Activated T-cell treated with anti-CD3 and anti-CD28 coated beads for 24 hours (primary cell): ENCODE measurements at regions not wholly inside any gene's neighbourhood (a gene's known extent, or its start where the extent isn't known, plus 50 kb on each side); places are given as distances from the start of the nearest gene placed in this dataset.

Experiments used
- DNase-seq: peaks from one replicate; pipeline ENCODE4 v3.0.0-alpha.2; 2020; ENCODE audit warnings: low read depth

DNA sequence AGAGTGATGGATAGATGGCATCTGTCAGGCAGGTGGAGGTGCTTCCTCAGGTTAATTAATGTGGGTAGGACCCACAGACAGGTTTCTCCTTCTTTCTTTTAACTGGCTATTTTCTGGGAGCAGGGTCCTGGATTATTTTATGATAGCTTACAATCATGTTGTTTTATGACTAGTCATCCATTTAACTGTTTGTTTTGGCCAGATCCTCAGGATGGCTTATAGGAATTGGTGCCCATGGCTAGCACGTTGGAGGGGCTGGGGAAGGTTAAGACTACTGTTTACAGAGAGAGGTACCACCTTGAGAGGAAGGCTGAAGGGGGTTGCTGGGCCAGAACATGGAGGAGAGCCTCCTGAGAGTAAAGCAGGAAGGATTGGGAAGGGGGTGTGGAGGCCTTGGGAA lies 78.0 kb upstream of the MGAT5 start:
- DNase-seq: no peak

- no peak for DNase-seq
Observed at GRCh38 chr2:134177351-134177931, 76.4 kb upstream of the MGAT5 start.

DNA sequence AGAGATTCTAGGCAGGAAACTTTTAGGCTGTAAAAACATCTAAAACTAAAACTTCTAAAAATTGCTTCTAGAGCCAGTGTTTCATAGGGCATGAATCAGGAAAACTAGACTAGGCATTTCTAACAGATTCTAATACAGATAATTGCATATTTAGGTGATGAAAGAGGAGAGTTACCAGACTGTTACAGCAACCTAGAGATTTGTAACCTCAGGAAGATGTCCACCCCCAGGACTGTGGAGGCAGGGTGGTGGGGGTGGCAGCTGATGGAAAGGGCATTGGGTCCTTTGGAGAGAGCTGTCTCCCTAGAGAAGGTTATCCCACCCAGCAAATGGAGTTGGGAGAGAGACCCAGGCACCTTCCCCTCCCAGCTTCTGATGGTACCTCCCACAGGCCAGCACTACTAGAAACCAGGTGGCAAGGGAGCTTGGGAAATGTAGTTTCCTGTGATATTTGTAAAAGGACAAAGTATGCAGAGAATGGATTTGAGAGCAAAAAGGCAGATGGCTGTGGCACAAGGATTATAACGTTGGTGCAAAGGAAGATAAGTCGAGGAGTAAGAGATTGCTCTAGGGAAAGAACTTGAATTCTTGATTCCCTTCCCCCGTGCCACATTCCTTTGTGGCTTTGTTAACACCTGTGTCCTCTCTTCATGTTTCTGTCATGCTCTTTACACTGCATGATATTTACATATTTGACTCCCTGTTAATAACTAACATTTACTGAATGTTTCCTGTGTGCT lies 75.6 kb upstream of the MGAT5 start:
- no peak for DNase-seq

DNA sequence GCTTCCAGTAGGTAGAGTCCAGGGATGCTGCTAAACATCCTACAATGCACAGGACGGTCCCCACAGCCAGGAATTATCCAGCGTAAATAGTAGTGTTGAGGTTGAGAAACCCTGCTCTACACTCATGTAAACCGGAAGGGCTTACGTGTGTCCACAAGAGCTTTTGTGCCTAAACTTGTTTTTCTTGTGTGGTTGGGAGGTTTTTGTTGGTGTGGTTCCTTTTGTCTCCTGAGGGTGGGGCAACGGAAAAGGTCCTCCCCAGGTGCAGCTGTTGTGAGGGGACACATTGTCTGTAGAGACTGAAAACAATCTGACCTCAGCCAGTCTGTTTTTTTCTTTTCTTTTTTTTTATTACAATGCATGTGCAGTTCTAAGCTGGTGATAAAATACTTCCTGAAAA lies 72.7 kb upstream of the MGAT5 start:
- DNase-seq: no peak

GRCh38 chr2:134183679-134184078 lies 70.2 kb upstream of the MGAT5 start:
- DNase-seq: no peak

GRCh38 chr2:134185639-134186038 lies 68.2 kb upstream of the MGAT5 start:
- no peak for DNase-seq

- DNase-seq: no peak
Observed at GRCh38 chr2:134189009-134189720, 64.7 kb upstream of the MGAT5 start.

- DNase-seq: no peak
Observed at GRCh38 chr2:134190062-134190806, 63.6 kb upstream of the MGAT5 start.

DNA sequence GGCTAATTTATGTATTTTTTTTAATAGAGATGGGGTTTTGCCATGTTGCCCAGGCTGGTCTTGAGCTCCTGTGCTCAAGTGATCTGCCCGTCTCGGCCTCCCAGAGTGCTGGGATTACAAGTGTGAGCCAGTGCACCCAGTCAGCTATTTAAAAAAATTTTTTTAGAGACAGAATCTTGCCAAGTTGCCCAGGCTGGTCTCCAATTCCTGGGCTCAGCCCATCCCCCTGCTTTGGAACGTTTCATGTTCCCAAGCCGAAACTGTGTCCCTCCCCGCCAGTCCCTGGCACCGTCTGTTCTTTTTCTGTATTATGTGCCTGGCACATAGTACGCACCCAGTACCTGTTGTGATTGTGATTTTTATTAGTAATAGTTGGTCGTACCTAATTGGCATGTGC lies 63.1 kb upstream of the MGAT5 start:
- DNase-seq: no peak

DNA sequence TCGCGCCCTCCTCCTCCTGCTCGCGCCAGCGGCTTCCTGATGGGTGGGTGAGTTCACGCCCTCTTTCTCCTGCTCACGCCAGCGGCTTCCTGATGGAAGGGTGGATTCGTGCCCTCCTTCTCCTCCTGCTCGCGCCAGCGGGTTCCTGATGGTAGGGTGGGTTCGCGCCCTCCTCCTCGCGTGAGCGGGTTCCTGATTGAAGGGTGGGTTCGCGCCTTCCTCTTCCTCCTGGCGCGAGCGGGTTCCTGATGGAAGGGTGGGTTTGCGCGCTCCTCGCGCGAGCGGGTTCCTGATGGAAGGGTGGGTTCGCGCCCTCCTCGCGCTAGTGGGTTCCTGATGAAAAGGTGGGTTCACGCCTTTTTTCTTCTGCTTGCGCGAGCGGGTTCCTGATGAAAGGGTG lies 62.0 kb upstream of the MGAT5 start:
- no peak for DNase-seq

DNA sequence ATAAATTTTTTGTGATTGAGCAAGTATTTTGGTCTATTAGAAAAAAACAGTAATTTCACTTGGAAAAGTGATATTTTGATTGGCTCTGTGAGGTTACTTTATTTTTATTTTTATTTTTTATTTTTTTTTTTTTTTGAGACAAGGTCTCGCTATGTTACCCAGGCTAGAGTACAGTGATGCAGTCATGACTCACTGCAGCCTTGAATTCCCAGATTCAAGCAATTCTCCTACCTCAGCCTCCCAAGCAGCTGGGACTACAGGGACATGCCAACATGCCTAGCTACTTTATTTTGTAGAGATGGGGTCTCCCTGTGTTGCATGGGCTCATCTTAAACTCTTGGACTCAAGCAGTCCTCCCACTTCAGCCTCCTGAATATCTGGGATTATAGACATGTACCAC lies 60.9 kb upstream of the MGAT5 start:
- no peak for DNase-seq

DNA sequence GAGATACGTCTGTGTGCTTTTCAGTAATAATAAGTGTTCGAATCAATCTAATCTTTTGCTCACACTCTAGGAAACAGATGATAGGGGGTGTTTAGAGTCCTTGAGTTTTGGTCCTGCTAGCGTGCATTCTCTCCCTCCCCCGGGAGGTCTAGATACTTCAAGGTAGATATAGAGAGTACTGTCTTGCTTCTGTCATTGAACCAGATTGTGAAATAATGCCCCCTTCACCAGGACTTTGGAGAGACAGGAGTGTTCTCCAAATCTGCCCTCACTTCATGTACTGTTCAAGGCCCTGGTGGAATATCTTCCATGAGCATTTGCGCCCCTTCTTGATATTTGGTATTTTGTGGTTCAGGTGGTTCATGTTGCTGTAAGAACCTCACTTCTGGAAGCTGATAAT lies 59.4 kb upstream of the MGAT5 start:
- no peak for DNase-seq

GRCh38 chr2:134195341-134195740 lies 58.5 kb upstream of the MGAT5 start:
- no peak for DNase-seq

GRCh38 chr2:134197445-134197844 lies 56.4 kb upstream of the MGAT5 start:
- no peak for DNase-seq

DNA sequence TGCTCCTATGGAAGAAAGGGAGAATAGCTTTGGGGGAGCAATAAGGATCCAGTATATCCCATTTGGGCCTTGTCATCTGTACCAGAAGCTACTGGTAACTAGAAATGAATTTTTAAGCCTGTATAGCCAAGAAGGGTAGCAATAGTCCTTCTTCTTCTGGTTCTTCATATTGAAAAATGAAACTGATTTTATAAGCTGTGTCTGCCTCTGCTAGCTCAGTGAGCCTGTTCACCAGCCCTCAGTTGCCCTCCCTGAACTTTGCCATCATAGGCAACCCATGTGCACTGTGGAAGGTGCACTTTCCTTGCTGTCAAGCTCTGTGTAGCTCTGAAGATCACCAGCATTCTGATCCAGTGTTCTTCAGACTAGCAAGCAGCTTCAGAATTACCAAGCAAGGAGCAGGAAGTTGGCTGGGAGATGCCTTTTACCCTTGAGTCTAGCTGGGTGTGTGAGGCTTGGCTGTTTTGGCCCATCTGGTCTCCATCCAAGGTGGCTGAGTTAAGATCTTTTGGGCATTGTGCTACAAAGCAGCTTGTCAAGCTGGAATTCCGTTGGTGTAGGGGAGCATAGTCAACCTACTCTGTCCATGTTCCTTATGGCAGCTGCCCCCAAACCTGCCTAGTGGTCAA lies 55.8 kb upstream of the MGAT5 start:
- DNase-seq: no peak

DNA sequence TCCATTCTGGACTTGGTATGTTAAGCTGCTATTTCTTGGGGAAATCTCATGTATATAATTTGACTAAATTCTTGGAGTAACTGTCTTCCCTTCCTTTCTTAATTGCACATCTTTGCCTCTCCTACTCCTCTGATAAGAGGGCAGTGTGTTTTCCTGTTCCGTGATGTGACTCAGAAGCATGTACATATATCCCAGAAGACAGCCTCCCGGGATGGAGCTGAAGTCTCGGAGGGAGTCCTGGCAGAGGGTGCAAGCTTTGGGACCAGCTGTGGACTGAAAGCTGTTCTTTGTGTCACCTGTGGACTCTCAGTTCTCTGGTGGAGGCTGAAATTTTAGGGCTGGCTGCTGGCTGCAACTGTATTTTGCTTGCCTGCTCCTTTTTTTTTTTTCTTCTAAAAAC lies 54.7 kb upstream of the MGAT5 start:
- no peak for DNase-seq

- no peak for DNase-seq
Observed at GRCh38 chr2:134200036-134200618, 53.7 kb upstream of the MGAT5 start.

- no peak for DNase-seq
Observed at GRCh38 chr2:134201533-134201932, 52.3 kb upstream of the MGAT5 start.

- no peak for DNase-seq
Observed at GRCh38 chr2:134202371-134202770, 51.5 kb upstream of the MGAT5 start.

DNA sequence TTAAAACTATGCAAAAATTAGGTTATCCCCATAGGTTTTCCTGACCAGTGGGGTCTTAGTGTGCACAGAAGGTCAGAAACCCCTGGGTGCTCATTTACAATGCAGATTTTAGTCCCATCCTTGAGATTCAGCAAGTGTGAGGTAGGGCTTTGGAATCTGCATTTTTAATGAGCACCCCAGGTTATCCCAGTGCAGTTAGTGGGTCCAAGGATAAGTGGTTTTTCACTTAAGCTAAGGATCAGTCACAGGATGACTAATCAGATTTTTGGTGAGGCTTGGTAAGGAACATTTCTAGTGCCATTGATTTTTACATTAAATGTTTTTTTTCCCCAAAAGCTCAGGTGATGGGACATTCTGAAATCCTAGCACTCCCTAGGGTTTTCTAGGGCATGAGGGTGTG lies 50.7 kb upstream of the MGAT5 start:
- DNase-seq: no peak
